GM19023 (cell line): ENCODE measurements at regions not wholly inside any gene's neighbourhood (a gene's known extent, or its start where the extent isn't known, plus 50 kb on each side); places are given as distances from the start of the nearest gene placed in this dataset.
"Not testable (repeated sequence)": the region's sequence is repeated elsewhere in the genome, so short reads cannot be mapped to it uniquely, and the experiment has no call there.

Experiments used
- ATAC-seq: cut with Tn5 transposase; IDR thresholded peaks from one replicate; pipeline ENCODE4 v1.9.1; 2021; ENCODE audit warnings: mild to moderate bottlenecking, moderate library complexity; ENCODE audit not compliant: unreplicated experiment

DNA sequence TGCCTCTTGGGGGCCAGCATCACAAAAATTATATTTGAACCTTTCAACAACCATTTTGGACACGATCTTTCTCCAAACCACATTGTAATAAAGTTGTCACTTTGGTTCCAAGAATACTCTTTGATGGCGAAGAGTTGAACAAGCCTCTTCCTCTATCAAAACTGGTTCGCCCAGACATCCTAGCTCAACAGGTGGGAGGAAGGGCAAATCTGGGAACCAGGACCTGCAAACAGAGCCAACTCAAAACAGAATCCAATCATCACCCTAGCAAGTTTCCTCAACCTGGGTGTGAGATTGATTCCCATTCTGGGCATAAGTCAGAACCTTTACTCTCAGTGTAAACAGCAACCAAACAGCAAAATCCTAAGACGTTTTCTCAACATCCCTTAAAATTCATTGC lies 141.2 kb upstream of the RREB1 start:
- no peak for ATAC-seq

DNA sequence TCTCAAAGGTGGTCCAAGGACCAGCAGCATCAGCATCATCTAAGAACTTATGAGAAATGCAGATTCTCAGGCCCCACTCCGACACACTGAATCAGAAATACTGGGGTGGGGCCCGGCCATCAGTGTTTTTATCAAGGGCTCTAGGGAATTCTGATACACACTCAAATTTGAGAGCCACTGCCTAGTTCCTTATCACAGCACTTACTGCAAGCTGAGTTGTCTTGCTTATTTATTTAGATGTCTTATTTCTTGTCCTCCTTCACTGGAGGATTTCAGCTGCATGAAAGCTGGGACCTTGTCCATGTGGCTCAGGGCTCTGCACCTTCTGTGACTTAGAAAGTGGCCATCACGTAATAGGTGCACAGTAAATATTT lies 139.4 kb upstream of the RREB1 start:
- ATAC-seq = no peak

- no peak for ATAC-seq
Observed at GRCh38 chr6:6968731-6969552, 138.8 kb upstream of the RREB1 start.

- ATAC-seq = no peak
Observed at GRCh38 chr6:6969761-6970223, 138.0 kb upstream of the RREB1 start.

- no peak for ATAC-seq
Observed at GRCh38 chr6:6970851-6971250, 136.9 kb upstream of the RREB1 start.

DNA sequence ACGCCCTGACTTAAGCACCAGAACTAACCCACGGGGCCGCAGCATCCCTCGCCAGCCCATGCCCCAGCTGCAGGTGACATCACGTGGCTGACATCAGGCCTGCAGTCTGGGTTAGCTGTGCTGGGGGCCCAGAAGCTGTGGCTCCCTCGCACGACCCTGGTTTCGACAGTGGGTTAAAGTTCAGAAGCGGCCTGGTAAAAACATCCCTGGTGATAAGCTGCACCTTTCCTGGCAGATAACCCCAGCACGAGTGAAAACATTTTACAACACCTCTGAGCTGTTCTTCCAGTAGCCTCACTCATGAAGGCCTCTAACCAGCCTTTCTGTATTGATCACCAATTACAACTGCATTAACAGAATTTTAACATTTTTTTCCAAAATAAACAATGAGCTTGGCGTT lies 136.4 kb upstream of the RREB1 start:
- no peak for ATAC-seq

- ATAC-seq = no peak
Observed at GRCh38 chr6:6972456-6972855, 135.3 kb upstream of the RREB1 start.

- ATAC-seq = no peak
Observed at GRCh38 chr6:6973721-6974120, 134.0 kb upstream of the RREB1 start.

DNA sequence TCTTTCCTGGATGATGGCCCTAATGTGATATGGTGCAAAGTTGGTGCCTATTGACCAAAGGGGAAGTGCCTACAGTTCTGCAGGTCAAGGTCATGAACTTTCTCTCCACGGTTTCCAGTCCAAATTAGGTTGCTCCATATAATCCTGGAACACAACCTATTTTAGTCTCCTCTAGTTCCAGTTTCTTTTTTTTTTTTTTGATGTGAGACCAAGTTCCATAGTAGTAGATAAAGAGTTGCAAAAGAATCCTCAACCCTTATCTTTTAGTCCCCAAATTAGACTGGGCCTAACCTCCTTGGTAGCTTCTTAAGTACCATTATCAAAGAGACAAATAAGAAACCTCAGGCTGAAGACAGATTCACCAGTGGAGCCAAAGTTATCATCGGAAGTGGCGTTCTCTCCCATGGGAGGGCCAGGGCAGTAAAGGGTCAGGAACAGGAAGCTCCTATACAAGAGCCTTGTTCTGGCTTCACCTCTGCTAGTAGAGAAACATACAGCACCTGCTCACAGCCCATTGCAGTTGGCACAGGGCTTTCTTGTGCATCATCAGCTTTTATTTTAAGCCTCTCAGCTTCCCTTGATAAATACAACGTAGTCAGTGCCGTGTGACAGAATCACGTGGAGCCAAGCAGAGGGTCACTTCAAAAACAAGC lies 132.2 kb upstream of the RREB1 start:
- ATAC-seq = no peak

DNA sequence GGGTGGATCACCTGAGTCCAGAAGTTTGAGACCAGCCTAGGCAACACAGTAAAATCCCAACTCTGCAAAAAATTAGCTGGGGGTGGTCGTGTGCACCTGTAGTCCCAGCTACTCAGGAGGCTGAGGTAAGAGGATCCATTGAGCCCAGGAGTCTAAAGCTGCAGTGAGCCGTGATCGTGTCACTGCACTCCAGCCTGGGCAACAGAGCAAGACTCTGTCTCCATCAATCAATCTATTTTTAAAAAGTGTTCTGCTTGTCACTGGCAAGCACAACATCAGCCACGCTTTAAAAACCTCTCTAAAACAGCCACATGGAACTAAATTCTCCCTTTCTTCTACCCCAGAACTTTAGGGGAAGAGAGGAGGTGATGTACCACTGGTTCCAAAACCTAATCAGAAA lies 131.6 kb upstream of the RREB1 start:
- ATAC-seq = no peak

- ATAC-seq = no peak
Observed at GRCh38 chr6:6978731-6979130, 129.0 kb upstream of the RREB1 start.

DNA sequence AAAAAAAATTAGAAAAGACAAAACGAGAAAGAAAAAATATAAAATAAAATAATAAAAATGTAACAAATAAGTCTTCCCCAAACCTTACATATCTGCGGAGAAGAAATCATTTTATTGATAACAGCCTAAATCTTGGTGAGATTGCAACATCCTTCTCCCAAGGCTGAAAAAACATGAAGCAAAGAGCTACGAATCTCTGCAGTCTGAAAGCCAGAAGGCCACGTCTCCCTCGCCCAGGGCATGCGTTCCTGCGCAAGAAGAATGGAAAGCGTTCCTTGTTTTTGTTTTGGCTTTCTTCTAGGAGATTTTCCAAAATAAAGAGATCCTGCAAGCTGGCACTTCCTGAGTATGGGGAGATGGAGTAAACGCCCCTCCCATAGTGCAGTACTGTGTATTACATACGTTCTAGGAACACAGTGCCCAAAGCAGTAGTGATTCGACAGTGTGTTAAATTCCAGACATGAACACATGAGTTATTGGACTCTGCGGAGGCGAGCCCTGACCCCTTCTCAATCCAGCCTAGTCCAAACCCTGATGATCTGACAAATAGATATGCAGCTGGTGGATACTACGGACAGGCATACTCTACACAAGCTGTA lies 126.7 kb upstream of the RREB1 start:
- ATAC-seq = no peak

DNA sequence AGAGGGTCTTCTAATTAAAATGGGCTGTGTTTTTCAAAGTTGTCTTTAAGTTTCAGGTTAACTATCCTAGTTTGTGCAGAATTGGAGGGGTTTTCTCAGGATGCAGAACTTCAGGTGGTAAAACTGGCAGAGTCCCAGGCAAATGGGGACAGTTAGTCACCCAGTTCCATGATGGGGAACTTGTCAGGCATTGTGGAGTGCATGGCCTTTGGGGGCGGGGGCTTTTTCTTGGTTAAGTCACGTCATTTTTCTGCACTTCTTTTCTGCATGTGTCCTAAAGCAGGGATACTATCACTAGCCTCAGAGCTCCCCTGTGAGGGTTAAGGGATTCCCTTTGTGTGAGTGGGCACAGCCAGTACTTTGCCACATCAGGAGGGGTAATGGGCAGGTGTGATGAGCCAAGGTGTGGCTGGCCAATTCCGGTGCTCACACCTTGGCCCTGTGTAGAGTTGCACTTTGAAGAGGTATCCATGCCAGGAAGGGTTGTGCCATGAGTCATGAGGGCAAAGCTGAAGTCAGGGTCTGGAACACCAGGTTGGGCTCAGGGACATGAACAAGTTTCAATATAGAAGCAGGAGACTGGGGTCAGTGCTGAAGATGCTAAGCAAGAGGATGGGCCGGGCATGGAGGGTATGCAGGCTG lies 126.0 kb upstream of the RREB1 start:
- no peak for ATAC-seq

DNA sequence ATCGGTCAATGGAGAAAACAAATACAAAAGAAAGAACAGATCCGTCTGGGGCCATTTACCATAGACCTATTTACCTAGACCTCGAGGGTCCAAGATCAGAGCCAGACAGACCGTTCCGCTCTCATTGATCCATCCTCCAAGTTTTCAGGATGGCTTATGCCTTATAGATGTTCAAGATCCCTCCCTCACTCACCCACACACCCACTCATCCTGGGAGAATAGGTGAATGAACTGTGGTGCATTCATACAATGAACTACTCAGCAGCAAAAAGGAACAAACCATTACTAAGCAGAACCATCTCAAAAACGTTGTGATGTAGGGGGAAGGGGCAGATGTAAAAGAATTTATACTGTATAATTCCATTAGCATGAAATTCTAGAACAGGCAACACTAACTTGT lies 125.1 kb upstream of the RREB1 start:
- ATAC-seq = no peak

DNA sequence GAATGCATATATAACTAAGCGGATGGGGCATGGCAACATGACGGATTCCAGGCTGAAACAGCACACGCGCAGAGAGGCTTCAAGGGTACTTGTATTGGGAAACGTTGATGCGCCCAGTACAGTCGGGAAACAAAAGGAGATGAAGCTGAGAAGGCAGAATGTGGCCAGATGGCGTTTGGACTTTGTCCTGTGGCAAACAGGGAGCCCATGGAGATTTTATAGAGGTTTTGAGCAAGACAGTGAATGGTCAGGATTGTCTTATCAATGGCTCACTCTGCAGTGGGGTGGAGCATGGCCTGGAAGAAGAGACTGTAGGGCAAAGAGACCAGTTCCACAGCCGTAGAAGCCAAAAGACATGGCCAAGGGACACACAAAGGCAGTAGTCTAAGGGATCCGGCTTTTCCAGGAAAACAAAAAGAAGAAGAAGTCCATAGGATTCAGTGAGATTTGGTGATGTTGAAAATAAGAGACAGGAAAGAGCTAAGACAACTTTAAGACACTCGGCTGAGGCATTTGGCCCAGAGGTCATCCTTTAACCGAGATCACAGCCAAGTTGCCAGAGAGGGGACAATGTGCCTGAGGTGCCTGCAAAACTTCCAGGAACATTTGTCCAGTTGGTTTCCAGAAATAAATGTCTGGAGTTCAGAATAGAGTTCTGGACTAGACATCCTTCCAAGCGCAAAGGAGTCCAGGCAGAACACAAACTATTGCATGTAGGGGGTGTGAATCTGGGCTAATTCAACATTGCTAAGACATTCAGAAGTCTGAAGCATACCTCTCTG lies 123.0 kb upstream of the RREB1 start:
- ATAC-seq = no peak

- ATAC-seq = no peak
Observed at GRCh38 chr6:6986344-6986743, 121.4 kb upstream of the RREB1 start.

DNA sequence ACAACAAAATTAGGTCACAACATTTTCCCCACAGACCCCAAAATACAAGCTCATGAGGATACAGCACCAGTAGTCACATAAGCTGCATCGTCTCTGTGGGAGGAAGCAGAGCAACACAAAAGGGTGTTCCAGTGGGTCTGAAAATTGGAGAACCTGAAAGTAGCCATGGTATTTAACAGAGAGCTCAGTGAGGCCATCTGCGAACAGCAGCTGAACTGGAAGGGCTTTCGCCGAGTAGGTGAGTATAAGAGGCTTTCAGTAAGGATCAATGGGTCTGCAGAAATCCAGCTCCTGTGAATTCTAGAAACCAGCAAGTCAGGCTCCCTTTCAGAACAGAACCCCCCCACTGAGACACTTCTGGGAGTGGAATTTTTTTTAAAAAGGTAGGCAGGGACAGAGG lies 120.0 kb upstream of the RREB1 start:
- no peak for ATAC-seq

DNA sequence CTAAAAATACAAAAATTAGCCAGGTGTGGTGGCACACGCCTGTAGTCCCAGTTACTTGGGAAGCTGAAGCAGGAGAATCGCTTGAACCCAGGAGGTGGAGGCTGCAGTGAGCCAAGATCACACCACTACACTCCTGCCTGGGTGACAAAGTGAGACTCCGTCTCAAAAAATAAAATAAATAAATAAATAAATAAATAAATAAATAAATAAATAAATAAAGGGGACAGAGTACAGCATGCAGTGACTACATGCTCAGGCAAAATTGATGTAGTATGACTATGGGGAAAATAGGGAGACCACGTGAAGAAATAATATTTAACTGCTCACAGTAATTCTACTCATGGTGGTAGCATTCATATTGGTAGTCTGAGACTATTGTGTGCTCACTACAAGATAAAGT lies 117.7 kb upstream of the RREB1 start:
- ATAC-seq = not testable (repeated sequence)

DNA sequence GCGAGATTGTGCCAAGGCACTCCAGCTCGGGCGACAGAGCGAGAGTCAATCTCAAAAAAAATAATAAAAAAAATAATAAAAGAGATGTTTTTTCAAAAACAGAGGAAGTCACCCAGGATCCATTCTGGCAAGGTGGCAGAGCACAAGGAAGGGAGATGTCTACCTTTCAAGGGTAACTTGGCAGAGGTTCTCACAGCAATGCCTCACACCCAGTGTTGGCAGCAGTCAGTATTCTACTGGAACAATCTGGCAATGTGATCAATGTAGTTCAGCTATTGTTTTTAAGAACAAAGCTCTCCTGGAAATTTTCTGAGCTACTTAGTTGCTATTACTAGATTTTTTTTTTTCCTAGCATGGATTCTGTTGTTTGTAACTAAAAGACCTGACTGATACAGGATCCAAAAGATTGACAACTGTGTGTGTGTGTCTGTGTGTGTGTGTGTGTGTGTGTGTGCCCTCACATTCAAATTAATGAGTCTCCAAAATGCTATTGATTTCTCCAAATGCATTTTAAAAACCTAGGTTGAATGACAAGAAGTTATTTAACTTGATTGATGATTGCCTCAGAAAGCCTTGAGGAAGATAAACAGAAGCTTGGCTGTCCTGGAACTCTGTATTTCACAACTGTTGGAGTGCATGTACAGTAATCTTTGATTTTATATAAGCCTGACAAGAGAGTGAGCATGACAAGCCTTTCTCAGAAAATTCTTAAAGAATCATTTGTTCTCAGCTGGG lies 114.1 kb upstream of the RREB1 start:
- no peak for ATAC-seq

DNA sequence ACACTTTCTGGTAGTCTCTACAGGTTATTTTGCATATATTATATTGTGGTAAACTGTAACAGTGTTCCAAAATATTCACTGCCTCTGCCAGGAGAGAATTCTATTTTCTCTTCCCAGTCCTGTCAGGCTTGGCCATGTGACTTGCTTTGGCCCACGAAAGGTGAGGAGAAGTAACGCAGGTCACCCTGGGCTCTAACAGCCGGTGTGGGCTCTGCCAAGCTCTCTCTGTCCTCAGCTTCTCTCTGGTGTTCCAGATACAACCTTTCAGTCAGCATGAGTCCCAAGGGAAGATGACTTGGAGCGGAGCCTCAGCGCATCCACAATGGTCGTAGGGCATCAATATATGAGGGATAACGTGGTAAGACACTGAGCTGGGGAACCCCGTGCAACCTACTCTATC lies 113.0 kb upstream of the RREB1 start:
- no peak for ATAC-seq
